Central memory CD4-positive, alpha-beta T cell (primary cell): ENCODE measurements at regions not wholly inside any gene's neighbourhood (a gene's known extent, or its start where the extent isn't known, plus 50 kb on each side); places are given as distances from the start of the nearest gene placed in this dataset.

Experiments
- DNase-seq: peaks from one replicate; pipeline ENCODE4 v3.0.0; 2022

GRCh38 chr3:161444694-161445077 is 51.9 kb upstream of the OTOL1 start:
- DNase-seq = no peak

- DNase-seq = no peak
These were observed 52.5 kb upstream of the OTOL1 start for GRCh38 chr3:161443921-161444693.

- DNase-seq = no peak
These were observed 59.0 kb upstream of the SPTSSB start for GRCh38 chr3:161430307-161430706.

- DNase-seq = no peak
These were observed 56.0 kb upstream of the SPTSSB start for GRCh38 chr3:161427347-161427746.

GRCh38 chr3:161426758-161427157 is 55.4 kb upstream of the SPTSSB start:
- DNase-seq = no peak

GRCh38 chr3:161423911-161424522 is 52.7 kb upstream of the SPTSSB start:
- DNase-seq = peak; percentile 30

GRCh38 chr3:161422171-161422700 is 50.9 kb upstream of the SPTSSB start:
- no peak for DNase-seq
